ENCODE measurements at regions not wholly inside any gene's neighbourhood (a gene's known extent, or its start where the extent isn't known, plus 50 kb on each side); places are given as distances from the start of the nearest gene placed in this dataset.

DNA sequence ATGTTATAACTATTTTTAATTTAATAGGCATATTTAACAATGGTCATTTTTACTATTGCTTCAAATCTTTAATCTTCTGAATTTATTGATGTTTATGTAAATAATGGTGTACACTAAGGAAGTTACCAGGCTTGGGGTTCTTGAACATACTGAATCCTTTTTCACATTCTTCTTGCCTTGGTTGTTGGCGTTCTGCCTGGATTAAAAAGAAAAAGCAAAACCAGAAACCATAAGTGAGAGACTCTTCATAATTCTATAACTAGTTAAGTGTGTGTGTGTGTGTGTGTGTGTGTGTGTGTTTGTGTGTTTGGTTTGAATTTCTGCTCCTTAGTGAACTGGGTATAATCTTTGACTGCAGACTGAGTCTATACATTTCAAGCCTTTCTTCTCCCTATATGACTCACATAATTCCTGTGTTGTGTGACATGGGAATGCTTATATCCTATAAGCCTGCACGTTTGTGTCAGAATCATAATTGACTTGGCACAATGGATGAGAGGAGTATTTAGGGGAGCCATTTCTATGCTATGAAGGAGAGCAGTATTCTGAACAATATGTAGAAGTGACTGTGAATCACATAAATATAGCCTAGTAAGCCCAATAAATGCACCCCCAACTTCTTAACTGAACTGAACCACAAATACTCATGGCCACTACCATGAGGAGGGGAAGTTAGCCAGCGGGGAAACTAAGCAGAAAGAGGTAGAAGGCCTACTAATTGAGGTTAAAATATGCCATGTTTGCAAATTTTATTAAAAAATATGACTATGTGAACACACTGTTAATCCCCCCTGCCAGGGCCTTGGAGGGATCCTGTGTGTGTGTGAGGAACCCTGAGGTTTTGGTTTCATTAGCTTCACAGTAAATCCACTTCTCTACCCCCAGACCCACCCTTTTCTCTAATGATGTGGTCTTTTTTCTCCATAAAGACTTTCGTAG, 425.5 kb downstream of the BCKDHB start:
- ChIA-PET POLR2A (interaction anchor here (1.3 kb wide), 1 partner anchor 9 kb away, joined by 3 read pairs; no protein-coding TSS in a partner anchor), CTCF (ENCODE audit: unreplicated experiment) (no interaction called here)
- Histone ChIP-seq H3K4me1 (ENCODE audit: insufficient read depth, low read length, poor library complexity, severe bottlenecking) (no peaks in the 10 kb centered on the region), H2AFZ (ENCODE audit: low read length) (no peak overlapping the region), H3K27ac (ENCODE audit: low read depth, low read length, poor library complexity, severe bottlenecking) (no peak overlapping the region), H3K79me2 (ENCODE audit: insufficient read depth, low read depth, low read length) (no peaks in the 10 kb centered on the region), H4K20me1 (ENCODE audit: insufficient read depth, low read length) (no peaks in the 10 kb centered on the region), H3K4me2 (ENCODE audit: low read length) (no peak overlapping the region), H3K9me3 (ENCODE audit: low read length) (no peaks in the 10 kb centered on the region), H3K4me3 (ENCODE audit: low read depth, low read length, poor library complexity, severe bottlenecking) (no peak overlapping the region), H3K9me2 (ENCODE audit: insufficient read depth, low read length) (no peaks in the 10 kb centered on the region), H3K36me3 (ENCODE audit: insufficient read depth, low read length) (no peaks in the 10 kb centered on the region)
- no TSS peak for BruUV-seq (replicated peaks)
- no peak for DNase-seq (ENCODE audit: low spot score)
- intact Hi-C loops (cut with micrococcal nuclease; ENCODE audit: unreplicated experiment) = no loop called here
- TF ChIP-seq, protein P1, sequence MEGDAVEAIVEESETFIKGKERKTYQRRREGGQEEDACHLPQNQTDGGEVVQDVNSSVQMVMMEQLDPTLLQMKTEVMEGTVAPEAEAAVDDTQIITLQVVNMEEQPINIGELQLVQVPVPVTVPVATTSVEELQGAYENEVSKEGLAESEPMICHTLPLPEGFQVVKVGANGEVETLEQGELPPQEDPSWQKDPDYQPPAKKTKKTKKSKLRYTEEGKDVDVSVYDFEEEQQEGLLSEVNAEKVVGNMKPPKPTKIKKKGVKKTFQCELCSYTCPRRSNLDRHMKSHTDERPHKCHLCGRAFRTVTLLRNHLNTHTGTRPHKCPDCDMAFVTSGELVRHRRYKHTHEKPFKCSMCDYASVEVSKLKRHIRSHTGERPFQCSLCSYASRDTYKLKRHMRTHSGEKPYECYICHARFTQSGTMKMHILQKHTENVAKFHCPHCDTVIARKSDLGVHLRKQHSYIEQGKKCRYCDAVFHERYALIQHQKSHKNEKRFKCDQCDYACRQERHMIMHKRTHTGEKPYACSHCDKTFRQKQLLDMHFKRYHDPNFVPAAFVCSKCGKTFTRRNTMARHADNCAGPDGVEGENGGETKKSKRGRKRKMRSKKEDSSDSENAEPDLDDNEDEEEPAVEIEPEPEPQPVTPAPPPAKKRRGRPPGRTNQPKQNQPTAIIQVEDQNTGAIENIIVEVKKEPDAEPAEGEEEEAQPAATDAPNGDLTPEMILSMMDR (conservative IDR thresholded peaks at IDR 0.05; ENCODE audit: low read length) = no peak
- TF ChIP-seq EZH2phosphoT487 (IDR thresholded peaks at IDR 0.05; ENCODE audit: borderline replicate concordance, low read depth, low read length) = no peak

- H3K9me3 ChIP-seq (ENCODE audit: low read length) = no peaks in the 10 kb centered on the region
- CTCF ChIA-PET (ENCODE audit: unreplicated experiment) = no interaction called here
- no peak overlapping the region for H3K4me3 ChIP-seq (ENCODE audit: low read depth, low read length, poor library complexity, severe bottlenecking)
- no peaks in the 10 kb centered on the region for H4K20me1 ChIP-seq (ENCODE audit: insufficient read depth, low read length)
- H3K4me1 ChIP-seq (ENCODE audit: insufficient read depth, low read length, poor library complexity, severe bottlenecking) = no peaks in the 10 kb centered on the region
- H3K36me3 ChIP-seq (ENCODE audit: insufficient read depth, low read length) = no peaks in the 10 kb centered on the region
- DNase-seq (ENCODE audit: low spot score) = no peak
- POLR2A ChIA-PET = no interaction called here
- H3K27ac ChIP-seq (ENCODE audit: low read depth, low read length, poor library complexity, severe bottlenecking) = no peak overlapping the region
- no peak overlapping the region for H3K4me2 ChIP-seq (ENCODE audit: low read length)
- H3K79me2 ChIP-seq (ENCODE audit: insufficient read depth, low read depth, low read length) = no peaks in the 10 kb centered on the region
- TF ChIP-seq EZH2phosphoT487 (IDR thresholded peaks at IDR 0.05; ENCODE audit: borderline replicate concordance, low read depth, low read length) = no peak
- TF ChIP-seq, protein P1 (conservative IDR thresholded peaks at IDR 0.05; ENCODE audit: low read length) = no peak
- no peak overlapping the region for H2AFZ ChIP-seq (ENCODE audit: low read length)
- no peaks in the 10 kb centered on the region for H3K9me2 ChIP-seq (ENCODE audit: insufficient read depth, low read length)
- no TSS peak for BruUV-seq (replicated peaks)
- intact Hi-C loops (cut with micrococcal nuclease; ENCODE audit: unreplicated experiment) = no loop called here
Observed at GRCh38 chr6:80530103-80530502, 423.6 kb downstream of the BCKDHB start.

DNA sequence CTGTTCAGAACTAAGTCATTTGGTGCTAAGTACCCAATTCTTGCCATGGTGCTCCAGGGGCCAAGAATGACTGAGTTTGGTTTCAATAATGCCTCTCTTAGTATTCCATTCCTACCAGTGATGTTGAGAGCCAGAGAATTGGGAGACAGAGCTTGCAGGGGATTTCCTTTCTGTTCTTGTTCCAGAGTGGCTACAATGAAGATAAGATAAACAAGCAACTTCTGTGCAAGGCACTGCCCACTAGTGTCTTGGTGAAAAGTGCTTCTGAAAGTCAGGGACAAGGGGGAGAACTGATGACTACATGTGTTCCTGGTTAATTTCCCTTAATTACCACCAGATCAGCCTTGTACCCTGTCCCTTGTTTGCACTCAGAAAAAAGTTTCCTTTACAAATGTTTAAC, 421.6 kb downstream of the BCKDHB start:
- no peak for DNase-seq (ENCODE audit: low spot score)
- POLR2A ChIA-PET = no interaction called here
- Histone ChIP-seq H3K9me2 (ENCODE audit: insufficient read depth, low read length) (no peaks in the 10 kb centered on the region), H3K79me2 (ENCODE audit: insufficient read depth, low read depth, low read length) (no peaks in the 10 kb centered on the region), H3K4me1 (ENCODE audit: insufficient read depth, low read length, poor library complexity, severe bottlenecking) (no peaks in the 10 kb centered on the region), H3K27ac (ENCODE audit: low read depth, low read length, poor library complexity, severe bottlenecking) (no peak overlapping the region), H3K4me3 (ENCODE audit: low read depth, low read length, poor library complexity, severe bottlenecking) (no peak overlapping the region), H3K9me3 (ENCODE audit: low read length) (no peaks in the 10 kb centered on the region), H4K20me1 (ENCODE audit: insufficient read depth, low read length) (no peaks in the 10 kb centered on the region), H3K4me2 (ENCODE audit: low read length) (no peak overlapping the region), H2AFZ (ENCODE audit: low read length) (no peak overlapping the region), H3K36me3 (ENCODE audit: insufficient read depth, low read length) (no peaks in the 10 kb centered on the region)
- TF ChIP-seq, protein P1 (conservative IDR thresholded peaks at IDR 0.05; ENCODE audit: low read length) = no peak
- no peak for TF ChIP-seq EZH2phosphoT487 (IDR thresholded peaks at IDR 0.05; ENCODE audit: borderline replicate concordance, low read depth, low read length)
- BruUV-seq (replicated peaks) = no TSS peak
- intact Hi-C loops (cut with micrococcal nuclease; ENCODE audit: unreplicated experiment) = no loop called here
- CTCF ChIA-PET (ENCODE audit: unreplicated experiment) = no interaction called here
